ENCODE measurements at regions not wholly inside any gene's neighbourhood (a gene's known extent, or its start where the extent isn't known, plus 50 kb on each side); places are given as distances from the start of the nearest gene placed in this dataset.
"Not testable (repeated sequence)": the region's sequence is repeated elsewhere in the genome, so short reads cannot be mapped to it uniquely, and the experiment has no call there.

- no peak overlapping the region for H3K9ac ChIP-seq (ENCODE audit: low read depth in 1 of 2, low read length in 2 of 2)
- H3K4me3 ChIP-seq (ENCODE audit: low read depth in 1 of 2, low read length in 2 of 2), result no peak overlapping the region
- H3K27me3 ChIP-seq (ENCODE audit: control insufficient read depth in 1 of 2, insufficient read depth in 2 of 2, low read length in 2 of 2), result no peaks in the 10 kb centered on the region
- H3K4me1 ChIP-seq (ENCODE audit: control insufficient read depth in 1 of 2, insufficient read depth in 2 of 2, low read length in 2 of 2), result no peaks in the 10 kb centered on the region
- H3K36me3 ChIP-seq (ENCODE audit: control insufficient read depth in 1 of 2, insufficient read depth in 2 of 2, low read length in 2 of 2), result no peaks in the 10 kb centered on the region
- no peaks in the 10 kb centered on the region for H3K9me3 ChIP-seq (ENCODE audit: control insufficient read depth in 1 of 2, low read length in 2 of 2)
- no peak overlapping the region for H3K27ac ChIP-seq (ENCODE audit: low read depth, low read length)
These were observed 272.9 kb downstream of the KLHL13 start for GRCh38 chrX:117843749-117844148.

- Histone ChIP-seq H3K27ac (ENCODE audit: low read depth, low read length) (no peak overlapping the region), H3K27me3 (ENCODE audit: control insufficient read depth in 1 of 2, insufficient read depth in 2 of 2, low read length in 2 of 2) (no peaks in the 10 kb centered on the region), H3K36me3 (ENCODE audit: control insufficient read depth in 1 of 2, insufficient read depth in 2 of 2, low read length in 2 of 2) (no peaks in the 10 kb centered on the region), H3K4me3 (ENCODE audit: low read depth in 1 of 2, low read length in 2 of 2) (no peak overlapping the region), H3K4me1 (ENCODE audit: control insufficient read depth in 1 of 2, insufficient read depth in 2 of 2, low read length in 2 of 2) (no peaks in the 10 kb centered on the region), H3K9ac (ENCODE audit: low read depth in 1 of 2, low read length in 2 of 2) (no peak overlapping the region), H3K9me3 (ENCODE audit: control insufficient read depth in 1 of 2, low read length in 2 of 2) (no peaks in the 10 kb centered on the region)
These were observed 276.0 kb downstream of the KLHL13 start for GRCh38 chrX:117840645-117841044.

GRCh38 chrX:117839544-117839943 lies 277.1 kb downstream of the KLHL13 start:
- Histone ChIP-seq H3K27me3 (ENCODE audit: control insufficient read depth in 1 of 2, insufficient read depth in 2 of 2, low read length in 2 of 2) (no peaks in the 10 kb centered on the region), H3K9ac (ENCODE audit: low read depth in 1 of 2, low read length in 2 of 2) (no peak overlapping the region), H3K27ac (ENCODE audit: low read depth, low read length) (no peak overlapping the region), H3K4me1 (ENCODE audit: control insufficient read depth in 1 of 2, insufficient read depth in 2 of 2, low read length in 2 of 2) (no peaks in the 10 kb centered on the region), H3K36me3 (ENCODE audit: control insufficient read depth in 1 of 2, insufficient read depth in 2 of 2, low read length in 2 of 2) (no peaks in the 10 kb centered on the region), H3K9me3 (ENCODE audit: control insufficient read depth in 1 of 2, low read length in 2 of 2) (no peaks in the 10 kb centered on the region), H3K4me3 (ENCODE audit: low read depth in 1 of 2, low read length in 2 of 2) (no peak overlapping the region)

GRCh38 chrX:117838581-117839331 lies 277.9 kb downstream of the KLHL13 start:
- no peak overlapping the region for H3K4me3 ChIP-seq (ENCODE audit: low read depth in 1 of 2, low read length in 2 of 2)
- H3K36me3 ChIP-seq (ENCODE audit: control insufficient read depth in 1 of 2, insufficient read depth in 2 of 2, low read length in 2 of 2), result no peaks in the 10 kb centered on the region
- H3K9me3 ChIP-seq (ENCODE audit: control insufficient read depth in 1 of 2, low read length in 2 of 2), result no peaks in the 10 kb centered on the region
- no peaks in the 10 kb centered on the region for H3K27me3 ChIP-seq (ENCODE audit: control insufficient read depth in 1 of 2, insufficient read depth in 2 of 2, low read length in 2 of 2)
- no peak overlapping the region for H3K27ac ChIP-seq (ENCODE audit: low read depth, low read length)
- no peak overlapping the region for H3K9ac ChIP-seq (ENCODE audit: low read depth in 1 of 2, low read length in 2 of 2)
- no peaks in the 10 kb centered on the region for H3K4me1 ChIP-seq (ENCODE audit: control insufficient read depth in 1 of 2, insufficient read depth in 2 of 2, low read length in 2 of 2)

DNA sequence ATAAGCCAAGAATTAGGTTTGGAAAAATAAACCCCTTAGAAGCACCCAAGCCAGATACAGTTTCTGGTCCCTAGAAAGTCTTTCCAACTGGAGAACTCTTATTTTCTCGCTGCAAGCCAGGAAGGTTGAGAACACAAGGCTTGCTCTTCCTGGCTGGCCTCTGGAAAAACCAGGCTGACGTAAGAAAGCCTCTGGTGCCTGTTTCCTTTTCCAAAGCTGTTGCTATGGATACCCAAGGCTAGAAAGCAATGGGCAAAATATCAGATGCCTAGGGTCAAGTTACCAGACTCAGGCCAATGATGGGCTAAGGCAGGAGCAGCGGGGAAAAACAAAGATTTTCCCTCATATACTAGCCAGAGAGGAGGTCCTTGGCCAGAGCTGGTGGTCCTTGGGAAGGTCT lies 281.6 kb downstream of the KLHL13 start:
- Histone ChIP-seq H3K4me1 (ENCODE audit: control insufficient read depth in 1 of 2, insufficient read depth in 2 of 2, low read length in 2 of 2) (no peaks in the 10 kb centered on the region), H3K36me3 (ENCODE audit: control insufficient read depth in 1 of 2, insufficient read depth in 2 of 2, low read length in 2 of 2) (no peaks in the 10 kb centered on the region), H3K27me3 (ENCODE audit: control insufficient read depth in 1 of 2, insufficient read depth in 2 of 2, low read length in 2 of 2) (no peaks in the 10 kb centered on the region), H3K9ac (ENCODE audit: low read depth in 1 of 2, low read length in 2 of 2) (no peak overlapping the region), H3K9me3 (ENCODE audit: control insufficient read depth in 1 of 2, low read length in 2 of 2) (no peaks in the 10 kb centered on the region), H3K4me3 (ENCODE audit: low read depth in 1 of 2, low read length in 2 of 2) (no peak overlapping the region), H3K27ac (ENCODE audit: low read depth, low read length) (no peak overlapping the region)

- H3K4me3 ChIP-seq (ENCODE audit: low read depth in 1 of 2, low read length in 2 of 2), result no peak overlapping the region
These were observed 282.5 kb downstream of the KLHL13 start for GRCh38 chrX:117834076-117834475.

GRCh38 chrX:117821472-117821871 lies 295.1 kb downstream of the KLHL13 start:
- not testable (repeated sequence) for H3K9ac ChIP-seq (ENCODE audit: low read depth in 1 of 2, low read length in 2 of 2); H3K36me3 ChIP-seq (ENCODE audit: control insufficient read depth in 1 of 2, insufficient read depth in 2 of 2, low read length in 2 of 2); H3K9me3 ChIP-seq (ENCODE audit: control insufficient read depth in 1 of 2, low read length in 2 of 2); H3K27ac ChIP-seq (ENCODE audit: low read depth, low read length); H3K4me3 ChIP-seq (ENCODE audit: low read depth in 1 of 2, low read length in 2 of 2); H3K27me3 ChIP-seq (ENCODE audit: control insufficient read depth in 1 of 2, insufficient read depth in 2 of 2, low read length in 2 of 2); H3K4me1 ChIP-seq (ENCODE audit: control insufficient read depth in 1 of 2, insufficient read depth in 2 of 2, low read length in 2 of 2)

More at GRCh38 chrX:117834076-117834475, 282.5 kb downstream of the KLHL13 start:
- H3K9ac ChIP-seq (ENCODE audit: low read depth in 1 of 2, low read length in 2 of 2), result no peak overlapping the region
- no peaks in the 10 kb centered on the region for H3K9me3 ChIP-seq (ENCODE audit: control insufficient read depth in 1 of 2, low read length in 2 of 2)
- no peaks in the 10 kb centered on the region for H3K27me3 ChIP-seq (ENCODE audit: control insufficient read depth in 1 of 2, insufficient read depth in 2 of 2, low read length in 2 of 2)
- H3K27ac ChIP-seq (ENCODE audit: low read depth, low read length), result no peak overlapping the region
- H3K36me3 ChIP-seq (ENCODE audit: control insufficient read depth in 1 of 2, insufficient read depth in 2 of 2, low read length in 2 of 2), result no peaks in the 10 kb centered on the region
- H3K4me1 ChIP-seq (ENCODE audit: control insufficient read depth in 1 of 2, insufficient read depth in 2 of 2, low read length in 2 of 2), result no peaks in the 10 kb centered on the region

DNA sequence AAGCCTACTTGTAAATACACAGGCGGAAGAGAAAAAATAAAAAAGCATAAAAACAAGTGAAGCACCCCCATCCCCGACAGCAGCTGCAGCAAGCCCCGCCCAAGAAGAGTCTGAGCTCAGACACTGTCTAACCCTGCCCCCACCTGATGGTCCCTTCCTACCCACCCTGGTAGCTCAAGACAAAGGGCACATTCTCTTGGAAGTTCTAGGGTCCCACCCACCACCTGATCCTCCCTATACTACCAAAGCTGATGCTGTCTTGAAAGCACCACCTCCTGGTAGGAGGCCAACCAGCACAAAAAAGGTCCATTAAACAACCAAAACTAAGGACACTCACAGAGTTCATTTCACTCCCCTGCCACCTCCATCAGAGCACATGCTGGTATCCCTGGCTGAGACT lies 308.2 kb downstream of the KLHL13 start:
- H3K9me3 ChIP-seq (ENCODE audit: control insufficient read depth in 1 of 2, low read length in 2 of 2), result no peaks in the 10 kb centered on the region
- no peak overlapping the region for H3K4me3 ChIP-seq (ENCODE audit: low read depth in 1 of 2, low read length in 2 of 2)
- H3K36me3 ChIP-seq (ENCODE audit: control insufficient read depth in 1 of 2, insufficient read depth in 2 of 2, low read length in 2 of 2), result no peaks in the 10 kb centered on the region
- H3K27ac ChIP-seq (ENCODE audit: low read depth, low read length), result no peak overlapping the region
- H3K27me3 ChIP-seq (ENCODE audit: control insufficient read depth in 1 of 2, insufficient read depth in 2 of 2, low read length in 2 of 2), result no peaks in the 10 kb centered on the region
- H3K4me1 ChIP-seq (ENCODE audit: control insufficient read depth in 1 of 2, insufficient read depth in 2 of 2, low read length in 2 of 2), result no peaks in the 10 kb centered on the region
- no peak overlapping the region for H3K9ac ChIP-seq (ENCODE audit: low read depth in 1 of 2, low read length in 2 of 2)

DNA sequence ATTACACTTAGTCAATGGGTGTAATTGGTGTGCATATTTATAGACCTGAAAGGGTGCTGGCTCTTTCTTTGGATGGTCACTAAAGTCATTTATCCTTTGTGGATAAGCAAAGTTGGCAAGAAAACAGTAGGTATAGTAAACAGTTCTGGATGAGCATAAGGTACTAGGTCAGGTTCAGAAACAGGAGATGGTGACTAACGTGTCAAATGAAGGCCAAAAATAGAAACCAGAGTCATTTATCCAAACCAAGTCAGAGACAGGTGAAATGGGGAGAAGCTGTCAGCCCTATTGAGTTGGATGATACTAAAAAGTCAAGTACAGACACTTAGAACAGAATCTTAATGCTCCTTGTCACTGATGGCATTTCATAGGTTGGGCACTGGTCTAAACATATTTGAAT lies 313.1 kb downstream of the KLHL13 start:
- no peaks in the 10 kb centered on the region for H3K27me3 ChIP-seq (ENCODE audit: control insufficient read depth in 1 of 2, insufficient read depth in 2 of 2, low read length in 2 of 2)
- H3K36me3 ChIP-seq (ENCODE audit: control insufficient read depth in 1 of 2, insufficient read depth in 2 of 2, low read length in 2 of 2), result no peaks in the 10 kb centered on the region
- no peak overlapping the region for H3K4me3 ChIP-seq (ENCODE audit: low read depth in 1 of 2, low read length in 2 of 2)
- no peaks in the 10 kb centered on the region for H3K4me1 ChIP-seq (ENCODE audit: control insufficient read depth in 1 of 2, insufficient read depth in 2 of 2, low read length in 2 of 2)
- no peak overlapping the region for H3K9ac ChIP-seq (ENCODE audit: low read depth in 1 of 2, low read length in 2 of 2)
- peaks cover 0 to 2% of the 10 kb centered on the region in 2 donors for H3K9me3 ChIP-seq (ENCODE audit: control insufficient read depth in 1 of 2, low read length in 2 of 2)
- H3K27ac ChIP-seq (ENCODE audit: low read depth, low read length), result no peak overlapping the region

DNA sequence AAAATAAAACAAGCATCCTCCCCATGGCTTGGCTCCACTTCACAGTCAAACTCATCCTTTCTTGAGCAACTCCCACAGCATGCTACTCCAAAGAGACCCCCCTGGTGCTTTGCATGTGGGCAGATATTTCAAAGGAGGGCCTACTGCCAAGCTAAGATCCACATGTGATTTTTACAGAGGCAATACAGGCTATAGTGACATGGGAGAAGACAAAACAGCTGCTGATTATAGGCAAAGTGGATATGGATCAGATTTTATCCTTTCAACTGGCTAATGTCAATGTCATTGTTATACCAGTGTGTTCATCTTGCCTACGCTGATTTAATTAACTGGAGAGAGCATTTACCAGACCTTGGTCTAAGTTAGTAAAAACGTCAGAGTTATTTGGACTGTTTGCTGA lies 328.3 kb downstream of the KLHL13 start:
- Histone ChIP-seq H3K4me1 (ENCODE audit: control insufficient read depth in 1 of 2, insufficient read depth in 2 of 2, low read length in 2 of 2) (no peaks in the 10 kb centered on the region), H3K36me3 (ENCODE audit: control insufficient read depth in 1 of 2, insufficient read depth in 2 of 2, low read length in 2 of 2) (no peaks in the 10 kb centered on the region), H3K9ac (ENCODE audit: low read depth in 1 of 2, low read length in 2 of 2) (no peak overlapping the region), H3K4me3 (ENCODE audit: low read depth in 1 of 2, low read length in 2 of 2) (no peak overlapping the region), H3K27me3 (ENCODE audit: control insufficient read depth in 1 of 2, insufficient read depth in 2 of 2, low read length in 2 of 2) (no peaks in the 10 kb centered on the region), H3K27ac (ENCODE audit: low read depth, low read length) (no peak overlapping the region), H3K9me3 (ENCODE audit: control insufficient read depth in 1 of 2, low read length in 2 of 2) (no peaks in the 10 kb centered on the region)

Measured in duodenal mucosa (tissue), 2 donors.